GM18867 (cell line): ENCODE measurements at regions not wholly inside any gene's neighbourhood (a gene's known extent, or its start where the extent isn't known, plus 50 kb on each side); places are given as distances from the start of the nearest gene placed in this dataset.
"Not testable (repeated sequence)": the region's sequence is repeated elsewhere in the genome, so short reads cannot be mapped to it uniquely, and the experiment has no call there.

ENCODE experiments used
- ATAC-seq: cut with Tn5 transposase; IDR thresholded peaks from one replicate; pipeline ENCODE4 v1.9.1; 2021; ENCODE audit warnings: mild to moderate bottlenecking, moderate library complexity; ENCODE audit not compliant: unreplicated experiment

DNA sequence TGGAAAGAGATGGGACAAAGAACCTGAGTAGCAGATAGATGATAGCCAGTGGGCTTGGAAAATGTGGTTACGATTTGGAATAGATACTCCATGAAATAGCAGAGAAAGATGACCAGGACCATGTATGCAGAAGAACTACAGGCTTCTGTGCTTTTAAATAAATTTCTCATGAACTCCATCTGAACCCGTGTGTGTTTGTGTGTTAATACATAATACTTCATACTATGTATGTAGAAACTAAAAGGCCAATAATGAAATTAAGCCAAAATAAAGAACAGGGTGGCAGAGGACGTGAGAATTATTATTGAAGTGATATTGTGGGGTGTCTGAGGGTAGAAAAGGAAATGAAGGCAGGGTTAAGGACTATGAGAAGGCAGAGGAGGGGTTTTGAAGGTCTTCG, 385.1 kb upstream of the RPS23 start:
- no peak for ATAC-seq

DNA sequence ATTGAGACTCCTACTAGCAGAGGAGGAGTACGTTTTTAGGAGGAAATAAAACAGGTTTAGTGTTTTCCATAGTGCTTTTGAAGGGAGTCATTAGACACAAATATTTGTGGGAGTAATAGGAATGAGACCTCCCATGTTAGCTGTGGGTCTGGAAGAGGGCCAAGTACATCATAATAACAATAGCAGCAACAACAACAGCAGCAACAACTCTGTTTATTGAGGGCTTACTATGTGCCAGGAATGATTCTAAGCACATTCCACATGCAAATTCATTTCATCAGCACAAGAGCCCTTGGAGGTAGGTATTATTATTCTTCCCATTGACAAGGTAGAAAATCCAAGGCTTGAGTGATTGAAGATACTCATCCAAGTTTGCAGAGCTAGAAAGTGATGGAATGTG, 384.2 kb upstream of the RPS23 start:
- ATAC-seq: no peak

DNA sequence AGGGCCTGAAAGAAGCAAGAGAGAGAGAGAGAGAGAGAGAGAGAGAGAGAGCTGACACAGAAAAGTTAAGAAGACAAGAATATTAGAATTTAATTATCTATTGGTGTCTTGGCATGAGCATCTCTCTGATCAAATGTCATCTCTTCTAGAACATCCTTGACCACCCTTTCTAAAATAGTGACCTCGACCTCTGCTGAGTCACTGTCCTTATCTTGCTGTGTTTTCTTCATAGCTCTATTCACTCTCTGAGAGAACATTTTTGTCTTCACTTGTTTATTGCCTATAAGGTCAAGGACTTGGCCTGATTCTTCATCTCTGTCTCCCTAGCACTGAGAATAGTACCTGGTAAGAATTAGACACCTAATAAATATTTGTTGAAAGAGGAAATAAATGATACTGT, 383.8 kb upstream of the RPS23 start:
- ATAC-seq: no peak

DNA sequence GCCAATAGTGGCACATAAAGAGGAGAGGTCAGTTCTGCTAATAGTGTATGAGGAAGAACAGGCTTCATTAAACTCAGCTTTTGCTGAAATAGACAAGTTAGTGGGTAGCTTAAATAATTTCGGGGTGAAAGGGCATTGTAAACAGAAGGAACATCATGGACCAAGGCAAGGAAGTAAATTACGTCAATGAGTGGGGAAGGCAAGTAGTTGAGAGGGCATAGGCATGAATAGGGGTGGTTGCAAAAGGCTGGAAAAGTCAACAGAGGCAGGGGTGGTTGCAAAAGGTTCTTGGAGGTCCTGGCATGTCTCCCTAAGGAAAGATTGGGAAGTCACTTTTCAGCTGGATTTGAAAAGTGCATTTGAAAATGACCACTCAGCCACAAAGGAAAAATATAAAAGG, 383.3 kb upstream of the RPS23 start:
- ATAC-seq: no peak

- ATAC-seq: no peak
These were observed 381.0 kb upstream of the RPS23 start for GRCh38 chr5:82659115-82659514.

GRCh38 chr5:82657033-82657699, 379.0 kb upstream of the RPS23 start:
- ATAC-seq: no peak

GRCh38 chr5:82656341-82656761, 378.2 kb upstream of the RPS23 start:
- no peak for ATAC-seq

- no peak for ATAC-seq
These were observed 376.9 kb upstream of the RPS23 start for GRCh38 chr5:82655078-82655477.

- ATAC-seq: no peak
These were observed 371.8 kb upstream of the RPS23 start for GRCh38 chr5:82649943-82650342.

DNA sequence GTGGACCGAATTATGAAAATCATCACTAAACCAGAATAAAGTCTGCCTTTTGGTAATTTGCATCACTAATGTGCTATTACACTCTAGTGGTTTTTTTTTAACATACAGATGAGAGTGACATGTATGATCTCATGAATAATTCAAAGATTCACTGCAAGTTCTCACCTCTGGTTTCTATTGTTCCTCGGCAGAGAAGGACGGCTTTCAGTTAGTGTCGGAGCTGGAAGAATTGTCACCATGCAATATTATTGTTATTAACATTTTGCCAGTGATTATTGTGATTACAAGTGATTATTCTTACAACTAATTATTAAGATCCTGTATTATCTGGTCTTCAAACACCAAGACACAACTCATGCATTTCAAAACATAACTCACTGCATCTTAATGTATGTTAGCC, 366.6 kb upstream of the RPS23 start:
- ATAC-seq: peak; percentile 44

- no peak for ATAC-seq
These were observed 366.1 kb upstream of the RPS23 start for GRCh38 chr5:82644229-82644628.

- no peak for ATAC-seq
These were observed 364.2 kb upstream of the RPS23 start for GRCh38 chr5:82642313-82642712.

- ATAC-seq: peak; percentile 83
These were observed 363.3 kb upstream of the RPS23 start for GRCh38 chr5:82641331-82642003.

- no peak for ATAC-seq
These were observed 362.8 kb upstream of the RPS23 start for GRCh38 chr5:82640916-82641315.

DNA sequence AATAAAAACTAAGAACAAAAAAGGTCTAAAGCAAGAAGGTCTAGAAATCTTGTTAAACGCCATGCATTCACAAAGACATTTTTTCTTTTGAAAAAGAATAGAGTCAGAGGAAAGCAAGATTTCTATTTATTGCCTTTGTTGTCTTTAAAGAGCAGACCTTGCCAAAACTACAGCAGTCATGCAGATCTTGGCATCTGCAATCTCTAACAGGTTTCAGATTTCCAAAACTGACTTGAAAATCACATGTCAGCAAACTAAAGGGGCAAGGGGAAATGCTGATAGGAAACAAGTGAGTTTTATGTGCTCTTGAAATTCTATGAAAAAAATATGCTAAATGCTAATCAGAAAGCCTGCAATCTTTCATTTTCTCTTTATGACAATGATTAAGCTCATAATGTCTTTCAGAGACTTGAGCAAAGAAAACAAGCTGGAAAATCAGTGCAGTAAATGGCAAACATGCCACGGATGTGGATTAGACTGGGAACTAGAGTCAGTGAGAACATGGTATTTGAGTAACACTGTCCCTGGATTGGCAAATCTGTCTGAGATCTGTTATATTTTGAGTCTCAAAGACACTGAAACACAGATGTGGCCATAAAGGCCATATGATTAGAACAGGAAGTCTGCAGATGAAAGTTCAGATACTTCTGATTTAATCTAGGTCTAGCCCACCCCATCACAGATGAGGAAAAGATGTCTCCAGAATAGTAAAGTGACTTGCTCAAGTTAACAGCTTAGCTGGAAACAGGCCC, 361.4 kb upstream of the RPS23 start:
- no peak for ATAC-seq

DNA sequence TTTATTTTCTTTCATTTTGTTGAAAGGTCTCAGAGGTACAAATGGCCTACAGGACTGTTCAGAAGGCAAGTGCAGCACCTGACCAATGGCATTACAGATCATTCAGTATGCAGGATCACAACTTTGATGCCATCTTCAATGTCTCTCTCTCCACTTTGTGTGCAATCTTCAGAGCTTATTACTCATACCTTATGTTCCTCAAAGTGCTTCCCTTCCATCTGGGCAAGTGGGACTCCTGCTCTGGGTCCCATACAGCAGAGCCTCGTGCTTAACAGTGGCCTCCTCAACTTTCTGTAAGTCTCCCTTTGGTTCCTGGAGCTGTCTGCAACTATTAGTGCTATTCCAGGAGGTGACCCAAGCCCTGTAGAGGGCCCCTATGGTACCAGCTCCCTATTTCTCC, 358.4 kb upstream of the RPS23 start:
- ATAC-seq: no peak

DNA sequence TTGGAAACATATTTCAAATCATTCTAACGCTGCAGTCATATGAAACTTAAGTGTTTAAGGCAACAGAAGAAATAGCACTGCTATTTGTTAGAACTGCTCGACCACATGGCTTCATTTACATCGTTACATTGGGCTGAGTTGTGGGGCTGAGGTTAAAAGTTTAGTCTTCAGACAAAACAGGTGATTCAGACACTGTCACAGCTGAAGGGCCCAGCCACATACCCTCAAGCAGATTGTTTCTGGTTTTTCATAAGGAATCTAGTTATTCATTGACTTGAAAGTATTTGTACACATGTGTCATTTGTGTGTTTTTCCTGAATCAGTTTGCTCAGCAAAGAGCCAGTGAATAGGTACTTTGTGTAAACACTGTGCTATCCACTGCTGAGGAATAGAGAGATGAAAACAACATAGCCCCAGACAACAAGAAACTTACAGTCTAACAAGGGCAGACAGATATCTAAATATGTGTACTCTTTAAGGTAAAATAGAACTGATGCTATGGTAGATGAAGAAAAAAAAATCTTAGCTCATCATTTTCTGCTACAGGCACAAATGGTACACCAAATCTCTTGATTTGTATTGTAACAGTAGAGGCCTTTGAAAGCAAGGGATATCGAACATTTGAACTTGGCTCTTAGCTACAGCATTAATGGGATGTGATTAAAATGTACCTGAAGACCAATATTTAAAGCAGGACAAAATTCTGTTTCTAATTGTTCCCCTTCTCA, 357.6 kb upstream of the RPS23 start:
- no peak for ATAC-seq

DNA sequence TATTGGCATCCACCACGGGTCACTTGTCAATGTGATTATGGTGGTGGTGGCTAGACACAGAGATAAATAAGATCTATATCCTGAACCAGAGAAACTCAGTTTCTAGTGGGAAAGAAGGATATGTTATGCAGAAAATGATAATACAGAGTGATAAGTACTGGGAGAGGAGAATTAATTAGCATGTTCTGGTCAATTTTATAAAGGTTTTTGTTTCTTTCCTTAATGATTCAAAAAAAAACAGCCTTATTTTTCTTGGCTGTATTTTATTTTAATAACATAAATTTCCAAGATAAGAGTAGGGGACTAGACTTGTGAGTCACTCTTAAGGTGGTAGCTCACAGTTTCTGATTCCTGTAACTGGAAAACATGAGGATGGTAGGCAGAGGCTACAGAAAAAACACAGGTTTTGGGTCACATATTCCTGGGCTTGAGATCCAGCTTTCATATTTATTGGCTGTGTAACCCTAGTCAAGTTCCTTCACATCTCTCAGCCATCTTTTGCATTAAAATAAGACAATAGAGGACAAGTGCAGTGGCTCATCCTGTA, 350.3 kb upstream of the RPS23 start:
- no peak for ATAC-seq

DNA sequence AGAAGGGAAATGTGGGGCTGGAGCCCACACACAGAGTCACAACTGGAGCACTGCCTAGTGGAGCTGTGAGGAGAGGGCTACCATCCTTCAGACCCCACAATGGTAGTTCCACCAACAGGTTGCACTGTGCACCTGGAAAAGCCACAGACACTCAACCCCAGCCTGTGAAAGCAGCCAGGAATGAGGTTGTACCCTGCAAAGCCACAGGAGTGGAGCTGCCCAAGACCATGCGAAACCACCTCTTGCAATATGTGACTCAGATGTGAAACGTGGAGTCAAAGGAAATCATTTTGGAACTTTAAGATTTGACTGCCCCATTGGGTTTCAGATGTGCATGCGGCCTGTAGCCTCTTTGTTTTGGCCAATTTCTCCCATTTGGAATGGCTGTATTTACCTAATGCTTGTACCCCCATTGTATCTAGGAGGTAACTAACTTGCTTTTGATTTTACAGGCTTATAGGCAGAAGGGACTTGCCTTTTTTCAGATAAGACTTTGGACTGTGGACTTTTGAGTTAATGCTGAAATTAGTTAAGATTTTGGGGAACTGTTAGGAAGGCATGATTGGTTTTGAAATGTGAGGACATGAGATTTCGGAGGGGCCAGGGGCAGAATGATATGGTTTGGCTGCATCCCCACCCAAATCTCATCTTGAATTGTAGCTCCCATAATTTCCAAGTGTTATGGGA, 348.9 kb upstream of the RPS23 start:
- ATAC-seq: not testable (repeated sequence)

DNA sequence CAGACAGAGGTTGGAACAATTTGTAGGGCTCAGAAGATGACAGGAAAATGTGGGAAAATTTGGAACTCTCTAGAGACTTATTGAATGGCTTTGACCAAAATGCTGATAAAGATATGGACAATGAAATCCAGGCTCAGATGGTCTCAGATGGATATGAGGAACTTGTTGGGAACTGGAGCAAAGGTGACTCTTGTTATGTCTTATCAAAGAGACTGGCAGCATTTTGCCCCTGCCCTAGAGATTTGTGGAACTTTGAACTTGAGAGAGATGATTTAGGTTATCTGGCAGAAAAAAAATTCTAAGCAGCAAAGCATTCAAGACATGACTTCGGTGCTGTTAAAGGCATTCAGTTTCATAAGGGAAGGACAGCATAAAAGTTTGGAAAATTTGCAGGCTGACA, 347.9 kb upstream of the RPS23 start:
- ATAC-seq: not testable (repeated sequence)

DNA sequence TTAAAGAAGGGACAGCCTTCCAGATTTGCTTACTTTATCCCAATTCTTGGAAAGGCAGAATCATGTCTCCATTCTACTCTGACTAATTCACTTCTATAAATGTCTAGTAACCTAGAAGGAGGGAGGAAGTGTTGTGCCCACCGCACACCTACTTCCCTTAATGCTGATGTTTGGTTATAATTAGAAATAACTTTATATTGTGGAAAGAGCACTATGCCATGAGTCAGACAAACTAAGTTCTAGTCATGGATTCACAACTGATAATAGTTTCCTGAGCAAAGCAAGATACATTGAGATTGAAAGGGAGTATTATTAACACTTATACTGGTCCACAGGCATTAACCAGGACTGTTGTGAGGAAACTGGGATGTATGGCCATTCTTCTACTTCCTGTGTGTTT, 345.9 kb upstream of the RPS23 start:
- ATAC-seq: no peak
